ENCODE measurements at regions not wholly inside any gene's neighbourhood (a gene's known extent, or its start where the extent isn't known, plus 50 kb on each side); places are given as distances from the start of the nearest gene placed in this dataset.
"Not testable (repeated sequence)": the region's sequence is repeated elsewhere in the genome, so short reads cannot be mapped to it uniquely, and the experiment has no call there.

DNA sequence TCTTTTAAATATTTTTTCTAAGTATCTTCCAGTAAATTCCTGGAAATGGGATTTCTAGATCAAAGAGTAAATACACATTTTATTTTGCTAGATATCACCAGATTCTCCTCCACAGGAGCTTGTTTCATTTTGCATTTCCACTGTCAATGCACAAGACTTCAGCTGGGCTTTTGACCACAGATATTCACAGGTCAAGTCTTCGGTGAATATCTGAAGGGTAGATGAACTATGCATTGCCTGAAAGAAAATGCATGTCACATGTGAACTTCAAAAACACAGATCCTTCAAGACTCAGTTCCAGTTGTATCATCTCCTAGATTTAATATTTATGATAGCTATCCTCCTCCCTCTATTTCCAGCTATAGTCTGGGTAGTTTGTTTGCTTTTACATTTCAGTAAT, 963.6 kb upstream of the GOT2 start:
- DNase-seq (ENCODE audit: low read depth in 3 of 3, low spot score in 2 of 3) = no peak

DNA sequence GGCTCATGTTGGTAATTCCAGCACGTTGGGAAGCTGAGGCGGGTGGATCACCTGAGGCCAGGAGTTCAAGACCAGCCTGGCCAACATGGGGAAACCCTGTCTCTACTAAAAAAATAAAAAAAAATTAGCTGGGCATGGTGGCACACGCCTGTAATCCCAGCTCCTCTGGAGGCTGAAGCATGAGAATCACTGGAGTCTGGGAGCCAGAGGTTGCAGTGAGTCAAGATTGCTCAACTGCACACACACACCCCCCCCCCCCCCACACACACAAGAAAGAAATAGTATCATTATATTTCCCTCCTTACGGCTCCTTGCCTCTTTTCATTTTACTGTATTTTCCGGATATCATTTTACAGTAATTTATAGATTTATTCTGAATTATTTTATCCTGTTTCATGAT, 963.1 kb upstream of the GOT2 start:
- no peak for DNase-seq (ENCODE audit: low read depth in 3 of 3, low spot score in 2 of 3)

DNA sequence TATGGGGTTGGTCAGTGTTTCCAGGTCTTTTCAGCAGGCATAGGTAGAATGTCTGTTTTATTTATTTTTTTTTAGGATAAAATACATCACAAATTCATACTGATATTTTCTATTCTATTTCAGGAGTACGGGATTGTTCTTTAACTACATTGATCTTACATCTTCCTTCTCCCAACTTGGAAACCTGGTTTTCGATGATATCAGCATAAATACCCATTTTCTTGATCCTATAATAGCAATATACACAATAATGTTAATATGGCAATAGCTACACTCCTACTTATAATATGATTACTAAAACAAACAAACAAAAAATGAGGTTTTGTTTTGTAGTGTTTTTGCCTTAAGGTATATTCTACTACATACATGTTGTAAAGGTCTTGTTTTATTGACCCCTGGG, 962.4 kb upstream of the GOT2 start:
- no peak for DNase-seq (ENCODE audit: low read depth in 3 of 3, low spot score in 2 of 3)

DNA sequence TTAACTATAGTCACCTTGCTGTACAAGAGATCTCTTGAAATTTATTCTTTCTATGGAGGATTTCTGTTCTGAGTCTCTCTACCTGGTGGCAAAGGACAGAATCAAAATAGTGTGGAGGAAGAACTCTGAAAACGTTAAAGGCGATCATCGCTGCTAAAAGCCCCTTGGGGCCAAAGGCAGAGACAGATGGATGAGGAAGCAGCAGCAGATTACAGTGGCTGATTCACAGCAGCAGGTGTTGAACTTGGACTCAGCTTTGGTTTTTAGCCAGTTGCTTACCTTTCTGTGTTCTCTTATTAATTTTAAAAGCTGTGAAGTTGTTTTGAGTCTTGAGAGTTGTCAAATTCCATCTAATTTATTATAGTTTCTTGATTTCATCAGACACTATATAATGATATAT, 956.1 kb upstream of the GOT2 start:
- no peak for DNase-seq (ENCODE audit: low read depth in 3 of 3, low spot score in 2 of 3)

DNA sequence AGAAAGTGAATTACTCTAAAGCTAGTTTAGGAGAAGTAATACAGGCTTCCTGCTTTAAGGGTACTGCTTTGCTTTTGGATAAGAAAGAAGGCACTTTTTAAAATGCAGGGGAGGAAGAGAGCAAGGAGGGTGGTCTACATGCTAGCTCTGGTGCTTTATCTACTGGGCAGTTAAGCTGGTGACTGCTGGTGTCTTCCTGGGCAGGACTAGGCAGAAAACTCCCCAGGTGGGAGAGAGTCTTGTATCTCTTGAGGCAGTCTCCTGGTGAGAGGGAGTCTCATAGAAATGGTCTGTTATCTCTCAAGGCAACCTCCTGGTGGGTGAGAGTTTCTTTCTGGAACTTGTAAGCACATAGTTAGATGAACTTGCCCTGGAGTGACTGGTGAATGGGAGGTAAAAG, 953.9 kb upstream of the GOT2 start:
- DNase-seq (ENCODE audit: low read depth in 3 of 3, low spot score in 2 of 3) = no peak

DNA sequence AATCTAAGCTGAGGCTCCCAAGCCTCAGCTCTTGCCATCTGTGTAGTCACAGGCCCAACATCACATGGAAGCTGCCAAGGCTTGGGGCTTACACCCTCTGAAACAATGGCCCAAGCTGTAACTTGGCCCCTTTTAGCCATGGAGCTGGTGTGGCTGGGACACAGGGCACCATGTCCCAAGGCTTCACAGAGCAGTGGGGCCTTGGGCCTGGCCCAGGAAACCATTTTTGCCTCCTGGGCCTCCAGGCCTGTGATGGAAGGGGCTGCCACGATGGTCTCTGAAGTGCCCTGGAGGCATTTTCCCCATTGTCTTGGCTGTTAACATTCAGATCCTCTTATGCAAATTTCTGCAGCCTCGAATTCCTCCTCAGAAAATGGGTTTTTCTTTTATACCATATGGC, 952.3 kb upstream of the GOT2 start:
- DNase-seq (ENCODE audit: low read depth in 3 of 3, low spot score in 2 of 3) = no peak

DNA sequence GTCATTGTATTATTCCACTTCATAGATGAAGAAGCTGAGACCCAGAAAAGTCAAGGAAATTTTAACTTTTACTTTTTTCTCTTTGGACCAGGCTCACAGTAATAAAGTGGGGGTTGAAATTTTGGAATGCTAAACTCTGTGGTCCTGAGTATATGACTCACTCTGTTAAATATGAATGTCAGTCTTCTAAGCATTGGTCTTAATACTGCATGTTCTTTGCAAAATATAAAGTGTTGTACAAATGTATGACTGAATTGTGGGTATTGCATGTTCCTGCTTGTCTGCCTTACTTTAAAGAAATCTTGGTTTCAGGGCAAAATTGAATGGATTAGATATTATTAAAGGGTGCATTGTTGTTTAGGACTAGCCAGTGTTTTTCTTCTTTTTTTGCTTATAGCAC, 950.8 kb upstream of the GOT2 start:
- no peak for DNase-seq (ENCODE audit: low read depth in 3 of 3, low spot score in 2 of 3)

DNA sequence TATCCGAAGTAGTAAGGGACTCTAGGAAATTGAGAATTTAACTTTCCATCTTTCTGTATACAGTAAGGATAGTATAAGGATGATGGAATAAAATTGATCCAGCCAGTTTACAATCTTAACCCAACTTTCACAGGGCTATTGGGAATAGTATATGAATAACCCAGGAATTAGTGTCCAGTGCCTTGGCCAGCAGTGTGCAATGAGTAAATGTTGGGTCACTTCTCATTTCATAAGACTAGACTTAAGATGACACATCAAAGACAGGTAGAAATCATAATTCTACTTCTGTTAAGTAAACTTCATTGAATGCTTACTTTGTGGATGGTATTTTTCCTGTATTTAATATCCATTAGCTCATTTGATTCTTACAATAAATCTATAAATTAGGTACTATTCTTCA, 949.6 kb upstream of the GOT2 start:
- no peak for DNase-seq (ENCODE audit: low read depth in 3 of 3, low spot score in 2 of 3)

DNA sequence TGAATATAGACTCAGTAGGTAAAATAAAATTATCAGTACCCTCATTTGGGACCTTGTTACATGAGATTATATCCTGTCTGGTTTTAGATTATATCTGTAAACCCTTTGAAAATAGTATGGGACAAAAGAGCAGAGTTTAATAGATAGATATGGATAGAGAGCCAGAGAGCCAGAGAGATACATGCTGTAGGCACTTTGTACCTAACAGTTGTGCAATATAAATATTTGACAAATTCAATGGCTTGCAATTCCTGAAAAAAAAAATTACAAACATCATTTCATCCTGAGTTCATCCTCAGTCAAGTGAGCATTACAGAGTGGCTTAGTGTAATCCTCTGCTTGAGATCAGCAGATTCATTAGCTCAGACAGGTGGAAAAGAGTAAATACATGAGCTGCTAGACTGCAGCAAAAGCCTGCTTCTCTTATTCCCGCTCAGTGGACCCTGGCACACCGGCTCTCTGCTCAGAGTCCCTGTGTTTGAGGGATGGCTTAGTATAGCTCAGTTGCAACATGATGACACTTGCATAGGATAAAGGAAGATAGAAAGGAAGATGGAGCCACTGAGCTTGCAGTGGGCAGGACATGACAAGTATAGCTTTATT, 931.6 kb upstream of the GOT2 start:
- no peak for DNase-seq (ENCODE audit: low read depth in 3 of 3, low spot score in 2 of 3)

DNA sequence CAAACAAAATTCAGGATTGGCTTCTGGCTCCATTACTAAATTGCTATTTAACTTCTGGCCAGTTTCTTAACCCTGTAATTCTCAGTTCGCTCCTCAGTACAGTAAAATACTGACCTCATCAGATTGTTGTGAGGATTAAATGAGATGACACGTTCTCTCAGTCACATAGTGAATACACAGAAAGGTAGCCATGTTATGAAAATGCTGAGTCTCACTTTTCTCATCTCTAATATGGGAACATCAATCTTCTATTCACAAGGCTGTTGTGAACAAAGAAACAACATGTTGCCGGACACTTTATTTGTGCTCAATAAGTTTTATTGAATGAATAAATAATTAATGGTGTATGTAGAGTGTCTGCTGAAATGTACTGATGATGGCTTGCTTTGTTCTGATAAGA, 924.5 kb upstream of the GOT2 start:
- no peak for DNase-seq (ENCODE audit: low read depth in 3 of 3, low spot score in 2 of 3)

DNA sequence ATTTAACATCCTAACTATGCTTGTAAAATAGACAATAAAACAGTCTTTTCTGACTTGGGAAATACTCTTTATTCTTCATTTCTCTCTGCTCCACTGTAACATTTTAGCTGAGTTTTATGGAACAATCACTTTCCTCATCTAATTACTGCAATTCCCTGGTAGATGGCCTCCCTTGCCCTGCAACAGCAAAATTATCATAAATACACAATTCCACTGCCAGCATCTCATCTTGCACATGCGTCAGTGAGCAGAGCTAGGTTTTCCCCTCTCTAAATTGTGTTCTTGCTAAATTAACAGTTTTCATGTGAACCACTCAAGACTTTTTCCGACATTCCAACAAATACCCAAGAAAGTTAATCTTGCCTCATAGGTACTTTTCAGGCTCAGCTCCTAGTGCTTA, 920.9 kb upstream of the GOT2 start:
- DNase-seq (ENCODE audit: low read depth in 3 of 3, low spot score in 2 of 3) = no peak

DNA sequence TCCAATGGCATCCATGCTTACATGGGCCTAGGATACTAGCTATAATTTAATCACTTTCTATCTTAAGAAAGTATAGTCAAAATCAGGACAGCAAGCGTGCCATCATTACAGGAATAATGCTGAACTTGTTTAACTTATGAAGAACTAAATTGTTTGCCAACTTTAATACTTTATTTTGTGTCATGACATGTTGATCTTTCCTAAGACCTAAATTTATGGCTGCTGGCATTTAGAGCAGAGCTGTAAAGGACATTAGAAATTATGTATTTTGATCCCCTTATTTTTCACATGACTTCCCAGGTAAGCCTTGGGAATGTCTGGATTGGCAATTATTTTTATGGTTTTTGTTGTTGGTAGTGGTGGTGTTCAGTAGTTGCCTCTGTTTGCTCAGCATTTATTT, 920.3 kb upstream of the GOT2 start:
- DNase-seq (ENCODE audit: low read depth in 3 of 3, low spot score in 2 of 3) = no peak

DNA sequence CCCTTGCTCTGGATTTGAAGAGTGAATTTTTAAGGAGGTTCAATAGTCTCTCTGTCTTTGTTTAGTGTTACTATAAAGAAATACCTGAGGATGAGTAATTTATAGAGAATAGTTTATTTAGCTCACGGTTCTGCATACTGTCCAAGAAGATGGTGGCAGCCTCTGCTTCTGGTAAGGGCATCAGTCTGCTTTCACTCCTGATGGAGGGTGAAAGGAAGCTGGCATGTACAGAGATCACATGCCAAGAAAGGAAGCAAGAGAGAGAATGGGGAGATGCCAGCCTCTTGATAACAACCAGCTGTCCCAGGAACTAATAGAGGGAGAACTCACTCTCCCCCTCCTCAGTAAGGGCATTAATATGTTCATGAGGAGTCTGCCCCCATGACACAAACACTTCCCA, 917.5 kb upstream of the GOT2 start:
- no peak for DNase-seq (ENCODE audit: low read depth in 3 of 3, low spot score in 2 of 3)

DNA sequence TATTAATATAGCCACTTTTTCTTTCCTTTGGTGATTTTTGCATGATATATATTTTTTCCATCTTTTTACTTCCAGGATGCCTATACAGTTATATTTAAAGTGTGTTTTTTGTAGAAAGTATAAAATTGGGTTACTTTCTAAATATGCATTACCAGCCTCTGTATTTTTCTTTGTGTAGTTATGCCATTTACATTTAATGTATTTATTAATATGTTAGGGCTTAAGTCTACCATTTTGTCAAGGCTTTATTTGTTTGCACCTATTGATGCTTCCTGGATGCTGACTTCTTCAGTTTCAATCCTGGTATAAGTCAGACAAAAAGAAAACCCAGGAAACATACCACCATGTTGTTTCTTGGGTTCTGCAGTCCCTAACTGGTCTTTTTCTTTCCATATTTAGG, 911.1 kb upstream of the GOT2 start:
- DNase-seq (ENCODE audit: low read depth in 3 of 3, low spot score in 2 of 3) = no peak

DNA sequence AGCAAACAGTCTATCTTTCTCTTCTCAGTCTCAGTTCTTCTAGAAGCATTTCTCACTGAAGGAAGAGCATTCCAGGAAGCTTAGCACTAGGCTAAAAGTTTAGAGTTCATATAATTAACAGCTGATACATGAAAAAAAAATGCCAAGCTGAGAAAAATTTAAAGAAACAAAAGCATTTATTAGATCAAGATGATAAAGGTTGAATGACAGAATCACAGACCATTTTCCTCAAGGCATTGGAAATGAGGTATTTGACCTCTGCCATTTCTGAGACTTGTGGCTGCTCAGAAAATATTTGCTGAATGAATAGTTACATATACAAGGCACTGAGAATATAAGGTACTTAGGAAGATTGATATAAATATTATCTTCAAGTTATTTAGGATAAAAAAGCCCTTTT, 901.6 kb upstream of the GOT2 start:
- no peak for DNase-seq (ENCODE audit: low read depth in 3 of 3, low spot score in 2 of 3)

DNA sequence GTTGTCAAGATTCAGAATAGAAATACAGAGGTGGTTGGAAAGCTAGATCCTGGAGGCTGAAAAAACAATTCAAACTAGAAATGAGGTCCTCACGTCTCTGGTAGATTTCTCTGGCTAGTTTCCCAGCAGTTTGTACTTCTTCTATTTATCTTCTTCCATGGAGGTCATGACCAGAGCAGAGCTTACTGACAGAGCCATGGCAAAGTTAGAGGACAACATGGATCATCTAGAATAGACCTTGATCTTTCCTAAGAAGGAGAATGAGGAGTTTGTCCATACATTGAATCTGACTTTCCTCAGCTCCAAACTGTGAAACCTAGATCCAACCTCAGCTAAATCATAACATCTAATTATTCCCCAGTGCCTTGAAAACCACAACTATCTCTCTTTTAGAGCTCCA, 900.8 kb upstream of the GOT2 start:
- no peak for DNase-seq (ENCODE audit: low read depth in 3 of 3, low spot score in 2 of 3)

DNA sequence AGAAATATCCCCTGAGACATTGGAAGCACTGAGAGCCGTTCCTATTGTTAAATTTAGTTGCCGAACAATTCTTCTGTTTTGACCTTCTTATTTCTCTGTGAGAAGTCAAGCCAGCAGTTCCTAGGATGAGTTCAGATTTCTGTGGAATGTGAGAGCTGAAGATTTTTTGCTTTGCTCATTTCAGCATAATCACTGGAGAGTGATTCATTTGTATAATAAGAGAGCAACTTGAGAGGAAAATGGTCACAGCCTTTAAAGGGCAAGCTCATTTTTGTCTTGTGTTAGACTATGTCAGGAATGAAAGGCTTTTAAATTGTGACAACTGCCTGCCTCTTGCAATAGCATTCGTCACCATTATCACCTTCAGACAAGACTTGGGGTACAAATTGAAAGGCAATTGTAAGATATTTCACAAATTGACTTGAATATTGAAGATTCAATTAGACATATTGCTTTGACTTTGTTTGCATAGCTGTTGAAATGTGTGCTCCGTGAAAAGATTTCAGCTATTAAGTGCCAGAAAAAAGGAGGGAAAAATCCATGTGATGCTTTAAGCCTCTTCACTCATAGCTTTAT, 900.0 kb upstream of the GOT2 start:
- no peak for DNase-seq (ENCODE audit: low read depth in 3 of 3, low spot score in 2 of 3)

DNA sequence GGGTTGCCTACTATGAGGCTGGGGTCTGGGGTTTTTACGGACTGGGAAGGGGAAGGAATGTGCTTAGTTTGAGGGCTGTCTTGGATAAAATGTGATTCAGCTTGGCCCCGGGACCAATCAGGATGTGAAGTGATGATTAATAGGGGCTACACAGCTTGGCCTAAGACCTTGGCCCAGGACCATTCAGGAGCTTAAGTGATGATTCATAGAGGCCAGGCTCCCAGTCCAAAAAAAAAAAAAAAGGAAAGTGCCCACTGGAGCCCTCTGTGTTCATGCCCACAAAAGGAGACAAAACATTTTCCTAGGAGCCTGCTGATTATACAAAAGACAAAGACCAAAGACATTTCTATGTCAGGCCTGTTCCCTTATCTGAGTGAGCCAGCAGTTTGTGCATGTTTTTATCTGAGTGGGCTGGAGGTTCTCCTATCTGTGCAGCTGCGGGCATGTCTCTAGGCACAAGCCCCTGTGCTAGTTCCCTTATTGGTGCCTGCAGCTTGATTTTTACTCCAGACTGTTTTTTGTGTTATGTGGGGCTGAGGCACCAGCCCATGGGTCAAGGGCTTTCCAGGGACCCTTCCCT, 898.2 kb upstream of the GOT2 start:
- no peak for DNase-seq (ENCODE audit: low read depth in 3 of 3, low spot score in 2 of 3)

DNA sequence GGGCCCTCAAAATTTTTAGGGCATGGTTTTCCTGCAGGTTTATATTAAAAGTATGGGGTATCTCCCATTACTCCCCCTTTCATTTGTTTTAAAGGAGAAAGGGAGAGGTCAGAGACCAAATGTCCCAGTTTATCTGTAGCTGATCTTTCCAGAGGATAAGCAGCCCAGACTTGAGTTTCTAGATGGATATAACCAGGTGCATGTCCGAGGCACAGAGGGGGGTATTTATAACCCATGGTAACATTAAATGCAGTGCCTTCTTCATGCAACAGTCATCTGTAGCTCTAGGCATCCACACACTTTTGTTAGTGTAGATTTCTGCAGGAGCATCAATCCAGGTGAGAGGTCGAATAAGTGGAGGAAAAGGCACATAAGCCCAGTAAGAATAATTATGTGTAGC, 890.3 kb upstream of the GOT2 start:
- not testable (repeated sequence) for DNase-seq (ENCODE audit: low read depth in 3 of 3, low spot score in 2 of 3)

DNA sequence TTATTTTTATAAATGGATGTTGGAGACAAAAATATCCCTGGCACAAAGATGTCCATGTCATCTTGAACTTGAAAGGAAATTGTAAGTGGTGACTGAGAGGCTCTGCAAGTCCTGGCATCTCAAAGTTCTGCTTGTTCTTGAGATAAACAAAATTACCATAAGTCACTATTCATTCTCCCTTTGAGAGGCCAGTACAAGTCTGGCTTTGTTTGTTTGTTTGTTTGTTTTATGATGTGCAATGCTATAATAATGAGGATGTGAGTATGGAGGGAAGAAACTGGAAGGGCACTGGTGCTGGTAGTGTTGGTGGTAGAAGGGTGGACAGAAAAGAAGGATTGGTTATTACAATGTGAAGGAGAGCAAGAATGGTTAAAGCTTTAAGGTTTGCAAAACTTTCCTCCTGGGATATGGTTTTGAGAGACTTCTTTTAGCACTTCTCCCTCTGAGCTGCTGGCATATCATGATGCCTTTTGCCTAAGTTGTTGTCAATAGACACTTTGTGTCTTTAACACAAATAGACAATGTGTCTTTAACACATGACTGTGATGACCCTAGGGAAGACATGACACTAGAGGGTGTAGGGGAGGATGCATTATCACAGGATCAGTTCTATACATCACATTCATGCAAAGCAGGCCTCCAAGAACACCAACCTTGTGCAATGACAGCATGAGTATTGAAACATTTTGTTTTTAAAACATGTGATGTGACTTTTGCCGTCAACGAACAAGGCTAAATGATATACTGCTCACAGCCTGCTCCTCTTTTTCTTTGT, 880.5 kb upstream of the GOT2 start:
- no peak for DNase-seq (ENCODE audit: low read depth in 3 of 3, low spot score in 2 of 3)

DNA sequence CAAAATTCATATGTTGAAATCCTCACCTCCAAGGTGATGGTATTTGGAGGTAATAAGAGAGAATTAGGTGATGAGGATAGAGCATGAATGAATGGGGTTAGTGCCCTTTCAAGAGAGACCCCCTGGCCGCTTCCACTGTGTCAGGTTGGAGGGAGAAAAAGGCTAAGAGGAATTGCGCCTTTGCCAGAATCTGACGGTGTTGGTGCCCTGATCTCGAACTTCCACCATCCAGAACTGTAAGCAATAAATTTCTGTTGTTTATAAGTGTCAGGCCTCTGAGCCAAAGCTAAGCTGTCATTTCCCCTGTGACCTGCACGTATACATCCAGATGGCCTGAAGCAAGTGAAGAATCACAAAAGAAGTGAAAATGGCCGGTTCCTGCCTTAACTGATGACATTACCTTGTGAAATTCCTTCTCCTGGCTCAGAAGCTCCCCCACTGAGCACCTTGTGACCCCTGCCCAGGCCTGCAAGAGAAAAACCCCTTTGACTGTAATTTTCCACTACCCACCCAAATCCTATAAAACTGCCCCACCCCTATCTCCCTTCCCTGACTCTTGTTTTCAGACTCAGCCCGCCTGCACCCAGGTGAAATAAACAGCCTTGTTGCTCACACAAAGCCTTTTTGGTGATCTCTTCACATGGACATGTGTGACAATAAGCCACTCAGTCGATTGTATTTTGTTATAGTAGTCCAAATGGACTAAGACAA, 878.9 kb upstream of the GOT2 start:
- DNase-seq (ENCODE audit: low read depth in 3 of 3, low spot score in 2 of 3) = not testable (repeated sequence)

DNA sequence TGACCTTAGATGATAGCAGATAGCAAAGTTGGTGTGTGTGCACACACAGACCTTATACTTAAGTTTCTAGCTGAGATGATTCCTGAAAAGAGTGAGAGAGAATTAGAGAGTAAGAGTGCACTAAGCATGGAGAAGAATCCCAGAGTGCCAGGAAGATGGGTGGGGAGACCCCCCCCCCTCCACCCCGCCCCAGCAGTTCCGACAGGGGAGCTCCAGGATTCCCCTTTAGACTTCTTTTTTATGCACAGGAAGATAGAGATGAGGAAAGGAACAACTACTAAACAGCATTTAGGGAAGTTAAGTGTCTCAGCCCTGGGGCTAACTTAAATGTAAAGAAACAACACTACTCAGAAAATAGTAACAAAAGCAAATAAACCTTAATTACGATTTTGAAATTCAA, 878.0 kb upstream of the GOT2 start:
- DNase-seq (ENCODE audit: low read depth in 3 of 3, low spot score in 2 of 3) = no peak

All from right renal cortex interstitium (tissue), 3 donors.